ENCODE measurements at regions not wholly inside any gene's neighbourhood (a gene's known extent, or its start where the extent isn't known, plus 50 kb on each side); places are given as distances from the start of the nearest gene placed in this dataset.

GRCh38 chr4:179124957-179125356, 1682.7 kb upstream of the AGA start:
- intact Hi-C loops (cut with DNase I), result no loop called here

GRCh38 chr4:179125870-179126269, 1683.6 kb upstream of the AGA start:
- no peak for TF ChIP-seq CTCF (IDR thresholded peaks at IDR 0.05)
- Histone ChIP-seq H3K4me1 (no peaks in the 10 kb centered on the region), H3K36me3 (no peaks in the 10 kb centered on the region), H3K4me3 (no peak overlapping the region), H3K9me3 (peaks cover 0 to 5% of the 10 kb centered on the region in 2 donors), H3K27ac (no peak overlapping the region), H3K27me3 (no peaks in the 10 kb centered on the region)
- DNase-seq (no peak), ATAC-seq (no peak)
- intact Hi-C loops (cut with DNase I), result no loop called here

More at GRCh38 chr4:179124957-179125356, 1682.7 kb upstream of the AGA start:
- H3K36me3 ChIP-seq, result no peaks in the 10 kb centered on the region
- peaks cover 0 to 4% of the 10 kb centered on the region in 2 donors for H3K9me3 ChIP-seq
- DNase-seq (no peak), ATAC-seq (no peak)
- H3K4me1 ChIP-seq, result no peaks in the 10 kb centered on the region
- H3K4me3 ChIP-seq, result no peak overlapping the region
- H3K27ac ChIP-seq, result no peak overlapping the region
- no peak for TF ChIP-seq CTCF (IDR thresholded peaks at IDR 0.05)
- no peaks in the 10 kb centered on the region for H3K27me3 ChIP-seq

- DNase-seq (no peak), ATAC-seq (no peak)
- no peaks in the 10 kb centered on the region for H3K27me3 ChIP-seq
- no peak for TF ChIP-seq CTCF (IDR thresholded peaks at IDR 0.05)
- H3K4me1 ChIP-seq, result no peaks in the 10 kb centered on the region
- no peaks in the 10 kb centered on the region for H3K36me3 ChIP-seq
- H3K4me3 ChIP-seq, result no peak overlapping the region
- H3K27ac ChIP-seq, result no peak overlapping the region
- intact Hi-C loops (cut with DNase I), result no loop called here
- H3K9me3 ChIP-seq, result peaks cover 0 to 9% of the 10 kb centered on the region in 2 donors
Observed at GRCh38 chr4:179128299-179128698, 1686.1 kb upstream of the AGA start.

- Histone ChIP-seq H3K27me3 (no peaks in the 10 kb centered on the region), H3K36me3 (no peaks in the 10 kb centered on the region), H3K4me3 (no peak overlapping the region), H3K4me1 (no peaks in the 10 kb centered on the region), H3K9me3 (peaks cover 0 to 9% of the 10 kb centered on the region in 2 donors), H3K27ac (no peak overlapping the region)
- TF ChIP-seq CTCF (IDR thresholded peaks at IDR 0.05), result no peak
- intact Hi-C loops (cut with DNase I), result no loop called here
- ATAC-seq (no peak), DNase-seq (no peak)
Observed at GRCh38 chr4:179130122-179130714, 1688.0 kb upstream of the AGA start.

GRCh38 chr4:179145746-179146525, 1703.7 kb upstream of the AGA start:
- Histone ChIP-seq H3K9me3 (peaks cover 0 to 3% of the 10 kb centered on the region in 2 donors), H3K27me3 (no peaks in the 10 kb centered on the region), H3K4me3 (no peak overlapping the region), H3K27ac (no peak overlapping the region), H3K4me1 (no peaks in the 10 kb centered on the region), H3K36me3 (no peaks in the 10 kb centered on the region)
- ATAC-seq (no peak), DNase-seq (no peak)
- intact Hi-C loops (cut with DNase I), result no loop called here
- no peak for TF ChIP-seq CTCF (IDR thresholded peaks at IDR 0.05)
